T-cell (primary cell): ENCODE measurements at regions not wholly inside any gene's neighbourhood (a gene's known extent, or its start where the extent isn't known, plus 50 kb on each side); places are given as distances from the start of the nearest gene placed in this dataset.

Experiments
- ATAC-seq, 4 experiments: fragments of 200-7000 bp in 3 of 4; fragments of 150-1000 bp in 1 of 4; cut with Tn5 transposase; replicated peaks in 1 of 4; 1 replicate in 3 of 4; 2 replicates in 1 of 4; pipeline ENCODE4 v1.10.0; 2021; ENCODE audit warnings: moderate library complexity in 3 of 4, mild to moderate bottlenecking in 2 of 4, moderate number of reproducible peaks in 1 of 4
- CTCF ChIA-PET, 2 donors: fragments of 300-600 bp; sonication (Branson Sonifier 250); formaldehyde crosslinking; loops; one replicate each; lab custom pipeline; 2022; ENCODE audit warnings: antibody characterized with exemption in 2 of 2; lab: Charles Lee
- POLR2A ChIA-PET, 2 donors: fragments of 300-600 bp; sonication (Branson Sonifier 250); formaldehyde crosslinking; loops; one replicate each; lab custom pipeline; 2022; ENCODE audit warnings: antibody characterized with exemption in 2 of 2; lab: Charles Lee
- DNase-seq, 35 experiments: peaks; one replicate each; pipeline versions ENCODE4 v3.0.0 to v3.0.0-alpha.2; 2013 to 2023
- H3K27ac ChIP-seq: one replicate; pipeline ENCODE4 v1.5.1; 2013; ENCODE audit warnings: low read length
- H3K27me3 ChIP-seq, 2 experiments: replicated peaks in 1 of 2; 1 replicate in 1 of 2; 2 replicates in 1 of 2; pipeline versions ENCODE4 v1.6.1 to v1.7.0; 2013; ENCODE audit warnings: low read length in 1 of 2, mixed read lengths in 1 of 2; ENCODE audit not compliant: control insufficient read depth in 2 of 2, insufficient read depth in 2 of 2; ENCODE audit errors: extremely low read depth in 1 of 2
- H3K36me3 ChIP-seq, 2 donors: 1 replicate in 1 of 2; 2 replicates in 1 of 2; pipeline versions ENCODE4 v1.6.1 to v1.7.0; 2013; ENCODE audit warnings: low read length in 1 of 2; ENCODE audit not compliant: control insufficient read depth in 2 of 2, insufficient read depth in 1 of 2; ENCODE audit errors: extremely low read depth in 1 of 2
- H3K4me1 ChIP-seq, 2 experiments: 1 replicate in 1 of 2; 2 replicates in 1 of 2; pipeline versions ENCODE4 v1.6.1 to v1.7.0; 2013; ENCODE audit warnings: low read length in 2 of 2, mixed read lengths in 1 of 2; ENCODE audit not compliant: insufficient read depth in 2 of 2, control insufficient read depth in 1 of 2; ENCODE audit errors: extremely low read depth in 1 of 2
- H3K4me3 ChIP-seq, 2 donors: 1 replicate in 1 of 2; 2 replicates in 1 of 2; pipeline versions ENCODE4 v1.5.1 to v1.7.0; 2013; ENCODE audit warnings: mild to moderate bottlenecking in 2 of 2, low read length in 1 of 2, moderate library complexity in 1 of 2; ENCODE audit not compliant: control insufficient read depth in 1 of 2; ENCODE audit errors: extremely low read depth in 1 of 2
- H3K9me3 ChIP-seq: 2 replicates; pipeline ENCODE4 v1.7.0; 2013
- H3K27ac Mint-ChIP-seq, 2 donors: one replicate each; pipeline ENCODE4 v1.8.0; 2020 to 2021; ENCODE audit warnings: mild to moderate bottlenecking in 2 of 2, mixed read lengths in 2 of 2
- H3K27me3 Mint-ChIP-seq, 2 donors: one replicate each; pipeline ENCODE4 v1.8.0; 2021 to 2022; ENCODE audit warnings: mixed read lengths in 2 of 2
- H3K36me3 Mint-ChIP-seq: one replicate; pipeline ENCODE4 v1.8.0; 2021; ENCODE audit warnings: mixed read lengths
- H3K4me1 Mint-ChIP-seq, 3 donors: one replicate each; pipeline ENCODE4 v1.8.0; 2020 to 2022; ENCODE audit warnings: mixed read lengths in 3 of 3, mild to moderate bottlenecking in 1 of 3
- H3K4me3 Mint-ChIP-seq, 3 donors: one replicate each; pipeline ENCODE4 v1.8.0; 2020 to 2022; ENCODE audit warnings: mild to moderate bottlenecking in 3 of 3, mixed read lengths in 3 of 3, moderate library complexity in 3 of 3
- H3K9me3 Mint-ChIP-seq, 3 donors: one replicate each; pipeline ENCODE4 v1.8.0; 2020 to 2022; ENCODE audit warnings: mixed read lengths in 3 of 3
- WGBS: methylation state at CpG from one replicate; pipeline ENCODE4 v1.1.5; 2013; ENCODE audit warnings: missing lambda C conversion rate; ENCODE audit not compliant: insufficient coverage; 5-methylcytosine and 5-hydroxymethylcytosine counted together

GRCh38 chr21:27379354-27379753 is 412.5 kb upstream of the ADAMTS5 start:
- Histone ChIP-seq H3K27ac (no peak overlapping the region), H3K36me3 (no peaks in the 10 kb centered on the region), H3K27me3 (no peaks in the 10 kb centered on the region), H3K9me3 (no peaks in the 10 kb centered on the region), H3K4me3 (no peak overlapping the region), H3K4me1 (no peaks in the 10 kb centered on the region)
- Mint-ChIP-seq H3K4me3 (no peak overlapping the region), H3K27ac (no peak overlapping the region), H3K4me1 (no peaks in the 10 kb centered on the region), H3K27me3 (no peaks in the 10 kb centered on the region), H3K9me3 (peaks cover 0 to 5% (median 4%) of the 10 kb centered on the region in 3 donors), H3K36me3 (no peaks in the 10 kb centered on the region)
- ChIA-PET CTCF (no interaction called here), POLR2A (no interaction called here)
- no peak for DNase-seq
- WGBS = no CpG with 5 or more reads among the region's 4 CpGs
- ATAC-seq = no peak

DNA sequence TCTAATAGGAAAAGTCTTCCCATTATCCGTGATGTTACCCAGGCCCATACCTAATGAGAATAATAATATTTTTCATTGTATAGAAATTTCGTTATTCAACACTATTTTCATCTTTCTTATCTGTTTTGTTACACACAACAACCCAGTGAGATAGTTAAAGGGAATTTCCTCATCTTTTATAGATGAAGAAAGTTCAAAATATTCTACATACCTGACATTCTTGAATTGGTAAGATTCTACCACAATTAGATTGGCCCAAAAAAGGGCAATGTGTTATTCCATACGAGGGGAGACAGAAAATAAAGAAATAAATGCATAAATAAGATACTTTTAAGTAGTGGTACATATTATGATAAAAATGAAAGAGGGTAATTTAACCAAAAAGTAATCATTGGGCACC is 405.5 kb upstream of the ADAMTS5 start:
- H3K9me3 ChIP-seq = no peaks in the 10 kb centered on the region
- no peaks in the 10 kb centered on the region for H3K9me3 Mint-ChIP-seq
- H3K27ac ChIP-seq = no peak overlapping the region
- ChIA-PET CTCF (no interaction called here), POLR2A (no interaction called here)
- H3K4me3 ChIP-seq = no peak overlapping the region
- H3K4me1 Mint-ChIP-seq = no peaks in the 10 kb centered on the region
- no peak overlapping the region for H3K27ac Mint-ChIP-seq
- H3K27me3 ChIP-seq = no peaks in the 10 kb centered on the region
- WGBS = no CpG with 5 or more reads among the region's 3 CpGs
- no peak overlapping the region for H3K4me3 Mint-ChIP-seq
- no peaks in the 10 kb centered on the region for H3K27me3 Mint-ChIP-seq
- no peak for DNase-seq
- H3K36me3 ChIP-seq = no peaks in the 10 kb centered on the region
- no peaks in the 10 kb centered on the region for H3K36me3 Mint-ChIP-seq
- no peaks in the 10 kb centered on the region for H3K4me1 ChIP-seq
- no peak for ATAC-seq

DNA sequence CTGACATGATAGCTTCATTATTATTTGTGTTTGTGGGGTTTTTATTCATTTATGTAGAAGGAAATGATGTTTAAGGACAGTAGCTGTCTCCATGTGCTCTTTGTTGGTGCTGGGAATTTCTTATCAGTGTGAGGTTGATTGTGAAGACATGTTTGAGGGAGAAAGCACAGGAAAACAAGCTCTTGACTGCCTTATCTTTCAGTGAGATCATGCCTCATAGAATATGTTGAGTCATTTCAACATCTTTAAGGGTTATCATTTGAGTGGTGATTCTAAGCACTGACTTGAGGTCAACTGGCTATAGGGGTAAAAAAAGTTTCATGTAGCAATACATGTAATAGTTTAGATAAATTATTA is 405.1 kb upstream of the ADAMTS5 start:
- Histone ChIP-seq H3K27ac (no peak overlapping the region), H3K27me3 (no peaks in the 10 kb centered on the region), H3K4me3 (no peak overlapping the region), H3K36me3 (no peaks in the 10 kb centered on the region), H3K4me1 (no peaks in the 10 kb centered on the region), H3K9me3 (no peaks in the 10 kb centered on the region)
- Mint-ChIP-seq H3K36me3 (no peaks in the 10 kb centered on the region), H3K27me3 (no peaks in the 10 kb centered on the region), H3K4me3 (no peak overlapping the region), H3K27ac (no peak overlapping the region), H3K4me1 (no peaks in the 10 kb centered on the region), H3K9me3 (peaks cover 0 to 3% (median 0%) of the 10 kb centered on the region in 3 donors)
- no peak for ATAC-seq
- ChIA-PET POLR2A (no interaction called here), CTCF (no interaction called here)
- DNase-seq = no peak

DNA sequence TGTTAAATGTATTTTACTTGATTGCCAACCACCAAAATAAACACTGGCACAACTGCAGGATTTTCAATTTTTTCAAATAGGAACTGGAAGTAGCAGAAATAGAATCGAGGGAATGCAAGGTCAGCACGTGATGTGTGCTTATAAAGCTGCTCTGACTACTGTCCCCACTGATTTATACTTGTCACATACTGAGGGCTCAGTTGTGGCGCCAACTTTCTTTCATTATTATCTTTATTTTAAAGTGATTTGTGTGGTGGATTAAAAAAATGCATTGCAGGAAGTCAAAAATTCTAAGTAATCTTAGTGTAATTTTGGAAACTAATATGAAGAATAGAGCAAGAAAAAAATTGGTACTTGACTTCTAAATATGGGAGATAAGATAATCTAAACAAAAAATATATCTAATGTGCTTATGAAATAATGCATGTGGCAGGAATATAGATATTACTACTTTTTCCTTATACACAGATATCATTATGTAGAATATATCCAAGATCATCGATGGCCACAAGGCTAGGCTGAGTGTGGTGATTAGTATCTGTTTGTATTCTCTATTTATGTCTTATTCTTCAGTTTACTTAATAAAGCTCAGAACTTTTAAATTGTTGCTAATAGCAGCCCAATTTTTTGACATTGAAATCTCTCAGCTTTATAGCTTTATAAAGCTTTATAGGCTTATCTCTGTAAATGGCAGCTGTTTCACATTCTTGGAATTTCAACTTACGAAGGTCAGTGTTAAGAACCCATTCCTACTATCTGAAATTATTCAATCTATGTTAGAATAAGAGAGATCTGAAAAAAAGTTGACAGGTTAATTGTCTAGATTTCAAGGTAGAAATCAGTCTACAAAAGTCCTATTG is 404.5 kb upstream of the ADAMTS5 start:
- H3K9me3 ChIP-seq = no peaks in the 10 kb centered on the region
- H3K36me3 ChIP-seq = no peaks in the 10 kb centered on the region
- H3K27ac Mint-ChIP-seq = no peak overlapping the region
- POLR2A ChIA-PET = no interaction called here
- DNase-seq = no peak
- H3K4me3 ChIP-seq = no peak overlapping the region
- no CpG with 5 or more reads among the region's 5 CpGs for WGBS
- H3K27me3 Mint-ChIP-seq = no peaks in the 10 kb centered on the region
- no peaks in the 10 kb centered on the region for H3K36me3 Mint-ChIP-seq
- CTCF ChIA-PET = no interaction called here
- H3K4me1 Mint-ChIP-seq = no peaks in the 10 kb centered on the region
- peaks cover 0 to 3% (median 0%) of the 10 kb centered on the region in 3 donors for H3K9me3 Mint-ChIP-seq
- no peak overlapping the region for H3K4me3 Mint-ChIP-seq
- no peak for ATAC-seq
- no peaks in the 10 kb centered on the region for H3K4me1 ChIP-seq
- no peaks in the 10 kb centered on the region for H3K27me3 ChIP-seq
- no peak overlapping the region for H3K27ac ChIP-seq

DNA sequence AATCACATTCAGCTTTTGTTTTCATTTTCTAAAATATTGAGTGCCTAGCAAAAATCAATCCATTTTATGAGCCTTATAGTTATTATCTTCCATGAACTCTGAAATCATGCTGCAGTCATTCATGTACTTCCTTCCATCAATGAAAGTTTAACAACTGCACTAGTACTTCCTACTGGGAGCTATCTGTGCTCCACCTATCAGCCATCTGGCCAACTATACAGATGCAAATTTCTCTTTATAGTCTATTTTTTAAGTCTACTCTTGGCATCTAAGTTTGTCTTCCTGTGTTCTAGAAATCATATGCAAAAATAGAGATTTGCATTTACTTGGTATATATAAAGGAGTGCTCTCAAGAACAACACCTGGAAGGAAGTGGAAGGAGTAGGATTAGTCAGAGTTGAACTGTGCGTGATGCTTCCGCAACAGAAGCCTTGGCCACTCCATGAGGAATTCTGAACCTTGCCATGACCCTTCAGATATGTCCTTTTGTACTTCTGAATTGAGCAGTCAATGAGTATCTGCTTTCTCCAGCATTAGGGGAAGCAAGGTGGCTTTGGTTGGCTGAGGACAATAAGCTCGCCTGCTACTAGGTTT is 403.2 kb upstream of the ADAMTS5 start:
- Mint-ChIP-seq H3K27ac (no peak overlapping the region), H3K4me1 (no peaks in the 10 kb centered on the region), H3K9me3 (peaks cover 0 to 7% (median 0%) of the 10 kb centered on the region in 3 donors), H3K4me3 (no peak overlapping the region), H3K27me3 (no peaks in the 10 kb centered on the region), H3K36me3 (no peaks in the 10 kb centered on the region)
- H3K27ac ChIP-seq = no peak overlapping the region
- CTCF ChIA-PET = no interaction called here
- WGBS = 81% methylated on average over 3 of the region's 3 CpGs
- ATAC-seq (no peak), DNase-seq (no peak)
- no peaks in the 10 kb centered on the region for H3K4me1 ChIP-seq
- no peak overlapping the region for H3K4me3 ChIP-seq
- H3K9me3 ChIP-seq = no peaks in the 10 kb centered on the region
- POLR2A ChIA-PET = no interaction called here
- no peaks in the 10 kb centered on the region for H3K27me3 ChIP-seq
- no peaks in the 10 kb centered on the region for H3K36me3 ChIP-seq

DNA sequence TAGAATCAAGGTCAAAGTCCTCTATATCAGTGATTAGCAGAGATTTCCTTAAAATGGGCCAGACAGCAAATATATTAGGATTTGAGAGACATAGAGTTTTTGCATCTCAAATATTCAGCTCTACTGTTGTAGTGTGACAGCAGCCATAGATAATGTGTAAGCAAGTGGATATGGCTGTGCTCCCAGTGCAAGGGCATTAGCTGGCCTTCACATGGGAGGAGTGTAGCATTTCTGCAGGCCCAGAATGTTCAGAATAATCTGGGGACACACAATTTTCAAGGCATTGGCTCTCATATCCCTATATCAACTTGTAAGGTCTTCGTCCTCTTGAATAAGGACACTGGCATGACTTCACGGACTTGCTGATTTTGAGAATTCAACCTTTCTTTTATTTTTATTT is 402.3 kb upstream of the ADAMTS5 start:
- Mint-ChIP-seq H3K27me3 (no peaks in the 10 kb centered on the region), H3K36me3 (no peaks in the 10 kb centered on the region), H3K9me3 (peaks cover 0 to 7% (median 0%) of the 10 kb centered on the region in 3 donors), H3K27ac (no peak overlapping the region), H3K4me3 (no peak overlapping the region), H3K4me1 (no peaks in the 10 kb centered on the region)
- H3K4me3 ChIP-seq = no peak overlapping the region
- no peaks in the 10 kb centered on the region for H3K27me3 ChIP-seq
- no peaks in the 10 kb centered on the region for H3K36me3 ChIP-seq
- POLR2A ChIA-PET = no interaction called here
- DNase-seq (no peak), ATAC-seq (no peak)
- no CpG with 5 or more reads among the region's 2 CpGs for WGBS
- H3K9me3 ChIP-seq = no peaks in the 10 kb centered on the region
- H3K4me1 ChIP-seq = no peaks in the 10 kb centered on the region
- CTCF ChIA-PET = no interaction called here
- H3K27ac ChIP-seq = no peak overlapping the region
